ENCODE measurements at regions not wholly inside any gene's neighbourhood (a gene's known extent, or its start where the extent isn't known, plus 50 kb on each side); places are given as distances from the start of the nearest gene placed in this dataset.

GRCh38 chr13:37375724-37376123 lies 222.8 kb downstream of the POSTN start:
- TF ChIP-seq, protein P1, sequence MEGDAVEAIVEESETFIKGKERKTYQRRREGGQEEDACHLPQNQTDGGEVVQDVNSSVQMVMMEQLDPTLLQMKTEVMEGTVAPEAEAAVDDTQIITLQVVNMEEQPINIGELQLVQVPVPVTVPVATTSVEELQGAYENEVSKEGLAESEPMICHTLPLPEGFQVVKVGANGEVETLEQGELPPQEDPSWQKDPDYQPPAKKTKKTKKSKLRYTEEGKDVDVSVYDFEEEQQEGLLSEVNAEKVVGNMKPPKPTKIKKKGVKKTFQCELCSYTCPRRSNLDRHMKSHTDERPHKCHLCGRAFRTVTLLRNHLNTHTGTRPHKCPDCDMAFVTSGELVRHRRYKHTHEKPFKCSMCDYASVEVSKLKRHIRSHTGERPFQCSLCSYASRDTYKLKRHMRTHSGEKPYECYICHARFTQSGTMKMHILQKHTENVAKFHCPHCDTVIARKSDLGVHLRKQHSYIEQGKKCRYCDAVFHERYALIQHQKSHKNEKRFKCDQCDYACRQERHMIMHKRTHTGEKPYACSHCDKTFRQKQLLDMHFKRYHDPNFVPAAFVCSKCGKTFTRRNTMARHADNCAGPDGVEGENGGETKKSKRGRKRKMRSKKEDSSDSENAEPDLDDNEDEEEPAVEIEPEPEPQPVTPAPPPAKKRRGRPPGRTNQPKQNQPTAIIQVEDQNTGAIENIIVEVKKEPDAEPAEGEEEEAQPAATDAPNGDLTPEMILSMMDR (conservative IDR thresholded peaks at IDR 0.05; ENCODE audit: low read depth in 2 of 2): no peak
- TF ChIP-seq POLR2AphosphoS5 (IDR thresholded peaks at IDR 0.05; ENCODE audit: low read depth) (no peak), STAT1 (IDR thresholded peaks at IDR 0.05; ENCODE audit: unreplicated experiment) (no peak), EZH2phosphoT487 (IDR thresholded peaks at IDR 0.05; ENCODE audit: unreplicated experiment) (no peak), EZH2 (IDR thresholded peaks at IDR 0.05; ENCODE audit: low read depth, unreplicated experiment) (no peak), ETS1 (IDR thresholded peaks at IDR 0.05) (no peak), ZNF114 (CRISPR knock-in tag; IDR thresholded peaks at IDR 0.05) (no peak), CREB1 (CRISPR knock-in tag; IDR thresholded peaks at IDR 0.05; ENCODE audit: low read depth) (no peak)
- TF ChIP-seq, protein P2, sequence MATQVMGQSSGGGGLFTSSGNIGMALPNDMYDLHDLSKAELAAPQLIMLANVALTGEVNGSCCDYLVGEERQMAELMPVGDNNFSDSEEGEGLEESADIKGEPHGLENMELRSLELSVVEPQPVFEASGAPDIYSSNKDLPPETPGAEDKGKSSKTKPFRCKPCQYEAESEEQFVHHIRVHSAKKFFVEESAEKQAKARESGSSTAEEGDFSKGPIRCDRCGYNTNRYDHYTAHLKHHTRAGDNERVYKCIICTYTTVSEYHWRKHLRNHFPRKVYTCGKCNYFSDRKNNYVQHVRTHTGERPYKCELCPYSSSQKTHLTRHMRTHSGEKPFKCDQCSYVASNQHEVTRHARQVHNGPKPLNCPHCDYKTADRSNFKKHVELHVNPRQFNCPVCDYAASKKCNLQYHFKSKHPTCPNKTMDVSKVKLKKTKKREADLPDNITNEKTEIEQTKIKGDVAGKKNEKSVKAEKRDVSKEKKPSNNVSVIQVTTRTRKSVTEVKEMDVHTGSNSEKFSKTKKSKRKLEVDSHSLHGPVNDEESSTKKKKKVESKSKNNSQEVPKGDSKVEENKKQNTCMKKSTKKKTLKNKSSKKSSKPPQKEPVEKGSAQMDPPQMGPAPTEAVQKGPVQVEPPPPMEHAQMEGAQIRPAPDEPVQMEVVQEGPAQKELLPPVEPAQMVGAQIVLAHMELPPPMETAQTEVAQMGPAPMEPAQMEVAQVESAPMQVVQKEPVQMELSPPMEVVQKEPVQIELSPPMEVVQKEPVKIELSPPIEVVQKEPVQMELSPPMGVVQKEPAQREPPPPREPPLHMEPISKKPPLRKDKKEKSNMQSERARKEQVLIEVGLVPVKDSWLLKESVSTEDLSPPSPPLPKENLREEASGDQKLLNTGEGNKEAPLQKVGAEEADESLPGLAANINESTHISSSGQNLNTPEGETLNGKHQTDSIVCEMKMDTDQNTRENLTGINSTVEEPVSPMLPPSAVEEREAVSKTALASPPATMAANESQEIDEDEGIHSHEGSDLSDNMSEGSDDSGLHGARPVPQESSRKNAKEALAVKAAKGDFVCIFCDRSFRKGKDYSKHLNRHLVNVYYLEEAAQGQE (IDR thresholded peaks at IDR 0.05; ENCODE audit: unreplicated experiment): no peak
- TF ChIP-seq, protein P3, sequence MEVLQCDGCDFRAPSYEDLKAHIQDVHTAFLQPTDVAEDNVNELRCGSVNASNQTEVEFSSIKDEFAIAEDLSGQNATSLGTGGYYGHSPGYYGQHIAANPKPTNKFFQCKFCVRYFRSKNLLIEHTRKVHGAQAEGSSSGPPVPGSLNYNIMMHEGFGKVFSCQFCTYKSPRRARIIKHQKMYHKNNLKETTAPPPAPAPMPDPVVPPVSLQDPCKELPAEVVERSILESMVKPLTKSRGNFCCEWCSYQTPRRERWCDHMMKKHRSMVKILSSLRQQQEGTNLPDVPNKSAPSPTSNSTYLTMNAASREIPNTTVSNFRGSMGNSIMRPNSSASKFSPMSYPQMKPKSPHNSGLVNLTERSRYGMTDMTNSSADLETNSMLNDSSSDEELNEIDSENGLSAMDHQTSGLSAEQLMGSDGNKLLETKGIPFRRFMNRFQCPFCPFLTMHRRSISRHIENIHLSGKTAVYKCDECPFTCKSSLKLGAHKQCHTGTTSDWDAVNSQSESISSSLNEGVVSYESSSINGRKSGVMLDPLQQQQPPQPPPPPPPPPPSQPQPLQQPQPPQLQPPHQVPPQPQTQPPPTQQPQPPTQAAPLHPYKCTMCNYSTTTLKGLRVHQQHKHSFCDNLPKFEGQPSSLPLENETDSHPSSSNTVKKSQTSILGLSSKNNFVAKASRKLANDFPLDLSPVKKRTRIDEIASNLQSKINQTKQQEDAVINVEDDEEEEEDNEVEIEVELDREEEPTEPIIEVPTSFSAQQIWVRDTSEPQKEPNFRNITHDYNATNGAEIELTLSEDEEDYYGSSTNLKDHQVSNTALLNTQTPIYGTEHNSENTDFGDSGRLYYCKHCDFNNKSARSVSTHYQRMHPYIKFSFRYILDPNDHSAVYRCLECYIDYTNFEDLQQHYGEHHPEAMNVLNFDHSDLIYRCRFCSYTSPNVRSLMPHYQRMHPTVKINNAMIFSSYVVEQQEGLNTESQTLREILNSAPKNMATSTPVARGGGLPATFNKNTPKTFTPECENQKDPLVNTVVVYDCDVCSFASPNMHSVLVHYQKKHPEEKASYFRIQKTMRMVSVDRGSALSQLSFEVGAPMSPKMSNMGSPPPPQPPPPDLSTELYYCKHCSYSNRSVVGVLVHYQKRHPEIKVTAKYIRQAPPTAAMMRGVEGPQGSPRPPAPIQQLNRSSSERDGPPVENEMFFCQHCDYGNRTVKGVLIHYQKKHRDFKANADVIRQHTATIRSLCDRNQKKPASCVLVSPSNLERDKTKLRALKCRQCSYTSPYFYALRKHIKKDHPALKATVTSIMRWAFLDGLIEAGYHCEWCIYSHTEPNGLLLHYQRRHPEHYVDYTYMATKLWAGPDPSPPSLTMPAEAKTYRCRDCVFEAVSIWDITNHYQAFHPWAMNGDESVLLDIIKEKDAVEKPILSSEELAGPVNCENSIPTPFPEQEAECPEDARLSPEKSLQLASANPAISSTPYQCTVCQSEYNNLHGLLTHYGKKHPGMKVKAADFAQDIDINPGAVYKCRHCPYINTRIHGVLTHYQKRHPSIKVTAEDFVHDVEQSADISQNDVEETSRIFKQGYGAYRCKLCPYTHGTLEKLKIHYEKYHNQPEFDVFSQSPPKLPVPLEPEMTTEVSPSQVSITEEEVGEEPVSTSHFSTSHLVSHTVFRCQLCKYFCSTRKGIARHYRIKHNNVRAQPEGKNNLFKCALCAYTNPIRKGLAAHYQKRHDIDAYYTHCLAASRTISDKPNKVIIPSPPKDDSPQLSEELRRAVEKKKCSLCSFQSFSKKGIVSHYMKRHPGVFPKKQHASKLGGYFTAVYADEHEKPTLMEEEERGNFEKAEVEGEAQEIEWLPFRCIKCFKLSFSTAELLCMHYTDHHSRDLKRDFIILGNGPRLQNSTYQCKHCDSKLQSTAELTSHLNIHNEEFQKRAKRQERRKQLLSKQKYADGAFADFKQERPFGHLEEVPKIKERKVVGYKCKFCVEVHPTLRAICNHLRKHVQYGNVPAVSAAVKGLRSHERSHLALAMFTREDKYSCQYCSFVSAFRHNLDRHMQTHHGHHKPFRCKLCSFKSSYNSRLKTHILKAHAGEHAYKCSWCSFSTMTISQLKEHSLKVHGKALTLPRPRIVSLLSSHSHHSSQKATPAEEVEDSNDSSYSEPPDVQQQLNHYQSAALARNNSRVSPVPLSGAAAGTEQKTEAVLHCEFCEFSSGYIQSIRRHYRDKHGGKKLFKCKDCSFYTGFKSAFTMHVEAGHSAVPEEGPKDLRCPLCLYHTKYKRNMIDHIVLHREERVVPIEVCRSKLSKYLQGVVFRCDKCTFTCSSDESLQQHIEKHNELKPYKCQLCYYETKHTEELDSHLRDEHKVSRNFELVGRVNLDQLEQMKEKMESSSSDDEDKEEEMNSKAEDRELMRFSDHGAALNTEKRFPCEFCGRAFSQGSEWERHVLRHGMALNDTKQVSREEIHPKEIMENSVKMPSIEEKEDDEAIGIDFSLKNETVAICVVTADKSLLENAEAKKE (CRISPR knock-in tag; IDR thresholded peaks at IDR 0.05): no peak

Measured in GM23338 (cell line).